Urothelium cell line (cell line): ENCODE measurements at regions not wholly inside any gene's neighbourhood (a gene's known extent, or its start where the extent isn't known, plus 50 kb on each side); places are given as distances from the start of the nearest gene placed in this dataset.
"Not testable (repeated sequence)": the region's sequence is repeated elsewhere in the genome, so short reads cannot be mapped to it uniquely, and the experiment has no call there.

Experiments used
- DNase-seq: peaks from one replicate; pipeline ENCODE4 v3.0.0; 2011; ENCODE audit warnings: low spot score, mixed read lengths
- FAIRE-seq: peaks from 2 replicates; lab custom pipeline; 2011; peaks lifted over from hg19 to GRCh38; lab: Jason Lieb, UNC

GRCh38 chr4:171022824-171023230, 790.4 kb upstream of the GALNTL6 start:
- FAIRE-seq, result no peak
- DNase-seq, result no peak

- DNase-seq (no peak), FAIRE-seq (no peak)
These were observed 795.6 kb upstream of the GALNTL6 start for GRCh38 chr4:171017593-171017992.

- DNase-seq (no peak), FAIRE-seq (no peak)
These were observed 797.1 kb upstream of the GALNTL6 start for GRCh38 chr4:171016145-171016544.

GRCh38 chr4:171015441-171015840, 797.8 kb upstream of the GALNTL6 start:
- FAIRE-seq (no peak), DNase-seq (no peak)

GRCh38 chr4:171007618-171008390, 805.4 kb upstream of the GALNTL6 start:
- DNase-seq (no peak), FAIRE-seq (no peak)

GRCh38 chr4:171002246-171002645, 811.0 kb upstream of the GALNTL6 start:
- no peak for FAIRE-seq
- DNase-seq, result no peak

GRCh38 chr4:170990989-170991589, 822.1 kb upstream of the GALNTL6 start:
- peak; percentile 6 for DNase-seq
- FAIRE-seq, result no peak

- DNase-seq (no peak), FAIRE-seq (no peak)
These were observed 824.8 kb upstream of the GALNTL6 start for GRCh38 chr4:170988446-170988845.

- DNase-seq (peak; percentile 10), FAIRE-seq (no peak)
These were observed 833.5 kb upstream of the GALNTL6 start for GRCh38 chr4:170979736-170980135.

GRCh38 chr4:170978990-170979389, 834.2 kb upstream of the GALNTL6 start:
- no peak for FAIRE-seq
- peak; percentile 2 for DNase-seq

- no peak for DNase-seq
- no peak for FAIRE-seq
These were observed 859.3 kb upstream of the AADAT start for GRCh38 chr4:170949084-170949483.

- DNase-seq (no peak), FAIRE-seq (no peak)
These were observed 850.4 kb upstream of the AADAT start for GRCh38 chr4:170940043-170940724.

GRCh38 chr4:170938588-170938987, 848.8 kb upstream of the AADAT start:
- DNase-seq (no peak), FAIRE-seq (no peak)

GRCh38 chr4:170931321-170931720, 841.6 kb upstream of the AADAT start:
- FAIRE-seq (no peak), DNase-seq (no peak)

GRCh38 chr4:170888660-170889059, 798.9 kb upstream of the AADAT start:
- no peak for DNase-seq
- FAIRE-seq, result no peak

- DNase-seq, result no peak
- no peak for FAIRE-seq
These were observed 797.6 kb upstream of the AADAT start for GRCh38 chr4:170887396-170887795.

- FAIRE-seq (no peak), DNase-seq (no peak)
These were observed 795.3 kb upstream of the AADAT start for GRCh38 chr4:170884969-170885570.

- FAIRE-seq, DNase-seq: not testable (repeated sequence)
These were observed 791.9 kb upstream of the AADAT start for GRCh38 chr4:170881646-170882045.

GRCh38 chr4:170875868-170876267, 786.1 kb upstream of the AADAT start:
- FAIRE-seq, result no peak
- DNase-seq, result no peak

GRCh38 chr4:170872794-170873193, 783.0 kb upstream of the AADAT start:
- DNase-seq, result peak; percentile 31
- no peak for FAIRE-seq

GRCh38 chr4:170868170-170868569, 778.4 kb upstream of the AADAT start:
- FAIRE-seq (no peak), DNase-seq (no peak)

- DNase-seq, result no peak
These were observed 764.3 kb upstream of the AADAT start for GRCh38 chr4:170854097-170854496.

More at GRCh38 chr4:170854097-170854496, 764.3 kb upstream of the AADAT start:
- FAIRE-seq, result no peak
